GM12875 (cell line): ENCODE measurements at regions not wholly inside any gene's neighbourhood (a gene's known extent, or its start where the extent isn't known, plus 50 kb on each side); places are given as distances from the start of the nearest gene placed in this dataset.

Source experiments
- H3K4me3 ChIP-seq: one replicate; pipeline ENCODE4 v1.5.1; 2011; ENCODE audit warnings: low read depth, low read length, control low read depth
- CTCF ChIP-seq: IDR thresholded peaks from 2 replicates; pipeline ENCODE4 v1.5.1; 2011; ENCODE audit warnings: low read depth, mild to moderate bottlenecking, control low read depth, inconsistent platforms, low read length, moderate library complexity, borderline replicate concordance; ENCODE audit not compliant: insufficient read depth

- H3K4me3 ChIP-seq: no peak overlapping the region
- TF ChIP-seq CTCF: no peak
These were observed 231.9 kb upstream of the DPPA4 start for GRCh38 chr3:109569135-109569846.

DNA sequence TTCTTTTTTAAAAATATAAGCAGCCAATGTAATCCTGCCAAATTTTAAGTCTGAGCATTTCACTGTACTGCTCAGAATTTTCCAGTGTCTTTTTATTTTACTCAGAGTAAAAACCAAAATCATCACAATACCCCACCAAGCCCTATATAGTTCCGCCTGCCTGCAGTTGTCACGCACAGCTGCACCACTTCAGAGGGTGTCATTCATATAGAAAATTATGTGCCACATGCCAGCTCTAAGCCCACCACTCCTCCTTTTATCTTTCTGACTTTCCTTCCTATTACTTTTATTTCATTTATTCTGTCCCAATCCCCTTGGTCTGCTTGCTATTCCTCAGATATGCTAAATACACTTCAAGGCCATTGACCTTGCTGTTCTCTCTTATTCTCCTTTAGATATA, 233.1 kb upstream of the DPPA4 start:
- no peak overlapping the region for H3K4me3 ChIP-seq
- no peak for TF ChIP-seq CTCF

GRCh38 chr3:109572301-109572700, 235.0 kb upstream of the DPPA4 start:
- H3K4me3 ChIP-seq: no peak overlapping the region
- TF ChIP-seq CTCF: no peak

- TF ChIP-seq CTCF: no peak
- no peak overlapping the region for H3K4me3 ChIP-seq
These were observed 259.6 kb upstream of the DPPA4 start for GRCh38 chr3:109596991-109597390.

DNA sequence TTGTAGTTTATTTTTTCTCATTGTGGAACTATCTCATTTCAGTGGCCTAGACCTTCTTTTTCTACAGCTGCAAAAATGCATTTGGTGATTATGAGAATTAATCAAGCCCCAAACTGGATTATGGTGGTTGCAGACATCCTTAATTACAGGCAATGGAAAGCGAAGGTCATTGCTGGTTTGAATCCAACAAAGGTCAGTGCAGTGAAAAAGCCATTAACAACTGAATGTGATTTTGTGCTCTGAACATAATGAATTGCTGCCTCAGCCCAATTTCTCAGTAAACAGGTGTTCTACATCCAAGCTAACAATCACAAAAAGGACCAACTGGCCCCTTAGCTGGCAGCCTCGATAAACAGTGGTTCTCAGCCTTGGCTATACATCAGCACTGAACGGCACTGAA, 260.1 kb upstream of the DPPA4 start:
- H3K4me3 ChIP-seq: no peak overlapping the region
- TF ChIP-seq CTCF: no peak

GRCh38 chr3:109607897-109608296, 270.6 kb upstream of the DPPA4 start:
- no peak for TF ChIP-seq CTCF
- no peak overlapping the region for H3K4me3 ChIP-seq

DNA sequence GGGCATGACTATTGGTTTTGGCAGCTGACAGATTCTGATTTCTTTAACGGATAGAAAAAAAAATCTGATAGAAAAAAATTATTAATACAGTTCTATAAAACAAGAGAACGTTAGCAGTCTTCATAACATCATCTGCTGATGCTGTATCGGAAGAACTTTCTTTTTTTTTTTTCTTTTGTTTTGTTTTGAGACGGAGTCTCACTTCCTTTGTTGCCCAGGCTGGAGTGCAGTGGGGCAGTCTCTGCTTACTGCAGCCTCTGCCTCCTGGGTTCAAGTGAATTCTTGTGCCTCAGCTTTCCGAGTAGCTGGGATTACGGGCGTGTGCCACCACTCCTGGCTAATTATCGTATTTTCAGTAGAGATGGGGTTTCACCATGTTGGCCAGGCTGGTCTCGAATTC, 271.2 kb upstream of the DPPA4 start:
- no peak for TF ChIP-seq CTCF
- H3K4me3 ChIP-seq: no peak overlapping the region
